ENCODE measurements at regions not wholly inside any gene's neighbourhood (a gene's known extent, or its start where the extent isn't known, plus 50 kb on each side); places are given as distances from the start of the nearest gene placed in this dataset.

GRCh38 chr11:45565446-45565988 lies 99.9 kb downstream of the CHST1 start:
- Mint-ChIP-seq H3K27me3 (peaks cover 7% of the 10 kb centered on the region), H3K36me3 (ENCODE audit: low read depth) (no peaks in the 10 kb centered on the region), H3K4me3 (no peak overlapping the region), H3K9me3 (no peaks in the 10 kb centered on the region), H3K27ac (no peak overlapping the region), H3K4me1 (ENCODE audit: low read depth) (no peaks in the 10 kb centered on the region)

- Mint-ChIP-seq H3K36me3 (ENCODE audit: low read depth) (no peaks in the 10 kb centered on the region), H3K27ac (no peak overlapping the region), H3K4me3 (no peak overlapping the region), H3K4me1 (ENCODE audit: low read depth) (no peaks in the 10 kb centered on the region), H3K27me3 (peaks cover 3% of the 10 kb centered on the region), H3K9me3 (no peaks in the 10 kb centered on the region)
These were observed 101.6 kb downstream of the CHST1 start for GRCh38 chr11:45563810-45564209.

- H3K9me3 Mint-ChIP-seq, result peaks cover 5% of the 10 kb centered on the region
- H3K27ac Mint-ChIP-seq, result no peak overlapping the region
- H3K4me3 Mint-ChIP-seq, result no peak overlapping the region
- peaks cover 3% of the 10 kb centered on the region for H3K27me3 Mint-ChIP-seq
- H3K4me1 Mint-ChIP-seq (ENCODE audit: low read depth), result no peaks in the 10 kb centered on the region
- H3K36me3 Mint-ChIP-seq (ENCODE audit: low read depth), result no peaks in the 10 kb centered on the region
These were observed 102.3 kb downstream of the CHST1 start for GRCh38 chr11:45563171-45563570.

- Mint-ChIP-seq H3K36me3 (ENCODE audit: low read depth) (no peaks in the 10 kb centered on the region), H3K4me3 (no peak overlapping the region), H3K9me3 (peaks cover 5% of the 10 kb centered on the region), H3K27me3 (peaks cover 7% of the 10 kb centered on the region), H3K4me1 (ENCODE audit: low read depth) (no peaks in the 10 kb centered on the region), H3K27ac (no peak overlapping the region)
These were observed 104.5 kb downstream of the CHST1 start for GRCh38 chr11:45560913-45561281.

- Mint-ChIP-seq H3K4me3 (no peak overlapping the region), H3K9me3 (peaks cover 5% of the 10 kb centered on the region), H3K4me1 (ENCODE audit: low read depth) (no peaks in the 10 kb centered on the region), H3K36me3 (ENCODE audit: low read depth) (no peaks in the 10 kb centered on the region), H3K27ac (no peak overlapping the region), H3K27me3 (peaks cover 7% of the 10 kb centered on the region)
These were observed 105.1 kb downstream of the CHST1 start for GRCh38 chr11:45560155-45560912.

GRCh38 chr11:45556851-45557707 lies 108.3 kb downstream of the CHST1 start:
- Mint-ChIP-seq H3K4me1 (ENCODE audit: low read depth) (no peaks in the 10 kb centered on the region), H3K27me3 (peaks cover 7% of the 10 kb centered on the region), H3K4me3 (no peak overlapping the region), H3K9me3 (peaks cover 5% of the 10 kb centered on the region), H3K36me3 (ENCODE audit: low read depth) (no peaks in the 10 kb centered on the region), H3K27ac (no peak overlapping the region)

- H3K36me3 Mint-ChIP-seq (ENCODE audit: low read depth), result no peaks in the 10 kb centered on the region
- H3K9me3 Mint-ChIP-seq, result peaks cover 5% of the 10 kb centered on the region
- no peaks in the 10 kb centered on the region for H3K4me1 Mint-ChIP-seq (ENCODE audit: low read depth)
- no peak overlapping the region for H3K4me3 Mint-ChIP-seq
- peaks cover 7% of the 10 kb centered on the region for H3K27me3 Mint-ChIP-seq
- H3K27ac Mint-ChIP-seq, result no peak overlapping the region
These were observed 111.0 kb downstream of the CHST1 start for GRCh38 chr11:45554230-45554967.

GRCh38 chr11:45553383-45553936 lies 112.0 kb downstream of the CHST1 start:
- H3K9me3 Mint-ChIP-seq, result peaks cover 2% of the 10 kb centered on the region
- H3K36me3 Mint-ChIP-seq (ENCODE audit: low read depth), result no peaks in the 10 kb centered on the region
- no peaks in the 10 kb centered on the region for H3K4me1 Mint-ChIP-seq (ENCODE audit: low read depth)
- H3K27me3 Mint-ChIP-seq, result peaks cover 7% of the 10 kb centered on the region
- H3K4me3 Mint-ChIP-seq, result no peak overlapping the region
- H3K27ac Mint-ChIP-seq, result no peak overlapping the region

- no peaks in the 10 kb centered on the region for H3K36me3 Mint-ChIP-seq (ENCODE audit: low read depth)
- H3K4me3 Mint-ChIP-seq, result no peak overlapping the region
- H3K9me3 Mint-ChIP-seq, result no peaks in the 10 kb centered on the region
- peaks cover 3% of the 10 kb centered on the region for H3K27me3 Mint-ChIP-seq
- no peaks in the 10 kb centered on the region for H3K4me1 Mint-ChIP-seq (ENCODE audit: low read depth)
- H3K27ac Mint-ChIP-seq, result no peak overlapping the region
These were observed 114.2 kb downstream of the CHST1 start for GRCh38 chr11:45551191-45551713.

GRCh38 chr11:45549257-45549656 lies 116.2 kb downstream of the CHST1 start:
- H3K27ac Mint-ChIP-seq, result no peak overlapping the region
- H3K36me3 Mint-ChIP-seq (ENCODE audit: low read depth), result no peaks in the 10 kb centered on the region
- peaks cover 3% of the 10 kb centered on the region for H3K27me3 Mint-ChIP-seq
- H3K4me1 Mint-ChIP-seq (ENCODE audit: low read depth), result no peaks in the 10 kb centered on the region
- H3K4me3 Mint-ChIP-seq, result no peak overlapping the region
- no peaks in the 10 kb centered on the region for H3K9me3 Mint-ChIP-seq

GRCh38 chr11:45546366-45546765 lies 119.1 kb downstream of the CHST1 start:
- Mint-ChIP-seq H3K27me3 (peaks cover 3% of the 10 kb centered on the region), H3K4me3 (no peak overlapping the region), H3K9me3 (no peaks in the 10 kb centered on the region), H3K4me1 (ENCODE audit: low read depth) (no peaks in the 10 kb centered on the region), H3K27ac (no peak overlapping the region), H3K36me3 (ENCODE audit: low read depth) (no peaks in the 10 kb centered on the region)

GRCh38 chr11:45544826-45545225 lies 120.6 kb downstream of the CHST1 start:
- H3K4me3 Mint-ChIP-seq, result no peak overlapping the region
- H3K27me3 Mint-ChIP-seq, result peaks cover 3% of the 10 kb centered on the region
- no peak overlapping the region for H3K27ac Mint-ChIP-seq
- H3K4me1 Mint-ChIP-seq (ENCODE audit: low read depth), result no peaks in the 10 kb centered on the region
- no peaks in the 10 kb centered on the region for H3K36me3 Mint-ChIP-seq (ENCODE audit: low read depth)
- H3K9me3 Mint-ChIP-seq, result no peaks in the 10 kb centered on the region

GRCh38 chr11:45543808-45544422 lies 121.5 kb downstream of the CHST1 start:
- Mint-ChIP-seq H3K9me3 (no peaks in the 10 kb centered on the region), H3K4me1 (ENCODE audit: low read depth) (no peaks in the 10 kb centered on the region), H3K27ac (no peak overlapping the region), H3K4me3 (no peak overlapping the region), H3K27me3 (peaks cover 3% of the 10 kb centered on the region), H3K36me3 (ENCODE audit: low read depth) (no peaks in the 10 kb centered on the region)

- Mint-ChIP-seq H3K27me3 (peaks cover 3% of the 10 kb centered on the region), H3K9me3 (no peaks in the 10 kb centered on the region), H3K27ac (no peak overlapping the region), H3K4me3 (no peak overlapping the region), H3K4me1 (ENCODE audit: low read depth) (no peaks in the 10 kb centered on the region), H3K36me3 (ENCODE audit: low read depth) (no peaks in the 10 kb centered on the region)
These were observed 122.3 kb downstream of the CHST1 start for GRCh38 chr11:45543081-45543480.

All from stimulated activated naive CD8-positive, alpha-beta T cell treated with anti-CD3 and anti-CD28 coated beads, Interleukin-15, Interleukin-2, amounts not matched to agents 100 ng/mL and 50 ng/mL, for 24 hours (primary cell).